Neural cell (in vitro differentiated cells): ENCODE measurements at regions not wholly inside any gene's neighbourhood (a gene's known extent, or its start where the extent isn't known, plus 50 kb on each side); places are given as distances from the start of the nearest gene placed in this dataset.

Experiments
- CTCF ChIP-seq: fragments of 450-650 bp; IDR thresholded peaks from 2 replicates; pipeline ENCODE4 v1.5.1; 2014; ENCODE audit warnings: antibody characterized with exemption, mild to moderate bottlenecking, moderate library complexity; ENCODE audit not compliant: poor library complexity, severe bottlenecking
- EP300 ChIP-seq: fragments of 450-650 bp; conservative IDR thresholded peaks from 2 replicates; pipeline ENCODE4 v1.6.1; 2014; ENCODE audit warnings: antibody characterized with exemption, mild to moderate bottlenecking, moderate library complexity; ENCODE audit not compliant: poor library complexity, severe bottlenecking
- EZH2 ChIP-seq: fragments of 200-600, 300-800 bp; shearing (Covaris generic), sonication (generic); IDR thresholded peaks from 2 replicates; pipeline ENCODE4 v1.6.1; 2014; ENCODE audit warnings: antibody characterized with exemption, low read length, borderline replicate concordance, mild to moderate bottlenecking; ENCODE audit not compliant: insufficient read depth, poor library complexity, severe bottlenecking

DNA sequence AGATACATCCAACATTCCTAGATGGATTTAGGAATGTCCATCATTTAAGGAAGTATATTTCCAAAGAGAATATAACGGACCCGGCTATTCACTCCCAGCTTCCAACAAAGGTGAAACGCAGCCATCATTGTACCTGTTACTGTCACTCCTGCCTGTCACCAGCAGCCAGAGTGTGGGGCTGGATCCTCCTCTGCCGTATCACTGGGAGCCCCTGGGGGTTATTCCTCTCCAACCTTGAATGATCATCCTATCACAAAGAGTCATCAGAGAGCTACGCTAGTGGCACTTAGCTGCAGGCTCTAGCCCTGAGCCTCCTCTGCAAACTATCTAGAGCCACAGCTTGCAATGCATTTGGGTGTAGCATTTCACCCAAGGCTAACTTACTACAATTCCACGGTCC is 73.6 kb upstream of the NHSL1 start:
- TF ChIP-seq CTCF (no peak), EZH2 (no peak), EP300 (no peak)
